HepG2 (cell line): ENCODE measurements at regions not wholly inside any gene's neighbourhood (a gene's known extent, or its start where the extent isn't known, plus 50 kb on each side); places are given as distances from the start of the nearest gene placed in this dataset.

Experiments
- ELF3 ChIP-seq: IDR thresholded peaks from 2 replicates; pipeline ENCODE4 v1.6.1; 2016; ENCODE audit warnings: missing genetic modification reagents, missing compliant biosample characterization
- SMARCE1 ChIP-seq: fragments of 450-650 bp; IDR thresholded peaks from 2 replicates; pipeline ENCODE4 v1.6.1; 2017; ENCODE audit warnings: borderline replicate concordance
- ZBTB21 ChIP-seq: sonication (generic); formaldehyde crosslinking; IDR thresholded peaks from 2 replicates; pipeline ENCODE4 v1.4.0; 2020; ENCODE audit warnings: missing genetic modification reagents
- ZBTB3 ChIP-seq: sonication (generic); formaldehyde crosslinking; IDR thresholded peaks from 2 replicates; pipeline ENCODE4 v1.4.0; 2020; ENCODE audit warnings: low read depth, mild to moderate bottlenecking, moderate library complexity, missing genetic modification reagents, borderline replicate concordance
- ZNF121 ChIP-seq: sonication (generic); formaldehyde crosslinking; IDR thresholded peaks from 2 replicates; pipeline ENCODE4 v1.5.0; 2020; ENCODE audit warnings: mild to moderate bottlenecking, missing genetic modification reagents
- TF ChIP-seq, protein P1 (sequence below): sonication (generic); formaldehyde crosslinking; IDR thresholded peaks from 2 replicates; pipeline ENCODE4 v1.9.0; 2022; ENCODE audit warnings: low read depth, missing genetic modification reagents
- TF ChIP-seq, protein P2 (sequence below): sonication (generic); formaldehyde crosslinking; IDR thresholded peaks from 2 replicates; pipeline ENCODE4 v1.8.0; 2022; ENCODE audit warnings: missing genetic modification reagents, mild to moderate bottlenecking, borderline replicate concordance
- TF ChIP-seq, protein P3 (sequence below): sonication (generic); formaldehyde crosslinking; IDR thresholded peaks from 2 replicates; pipeline ENCODE4 v1.5.0; 2020; ENCODE audit warnings: mild to moderate bottlenecking, missing genetic modification reagents, borderline replicate concordance
- TF ChIP-seq, protein P4 (sequence below): sonication (generic); formaldehyde crosslinking; IDR thresholded peaks from 2 replicates; pipeline ENCODE4 v1.5.1; 2020; ENCODE audit warnings: missing genetic modification reagents, mild to moderate bottlenecking, borderline replicate concordance

DNA sequence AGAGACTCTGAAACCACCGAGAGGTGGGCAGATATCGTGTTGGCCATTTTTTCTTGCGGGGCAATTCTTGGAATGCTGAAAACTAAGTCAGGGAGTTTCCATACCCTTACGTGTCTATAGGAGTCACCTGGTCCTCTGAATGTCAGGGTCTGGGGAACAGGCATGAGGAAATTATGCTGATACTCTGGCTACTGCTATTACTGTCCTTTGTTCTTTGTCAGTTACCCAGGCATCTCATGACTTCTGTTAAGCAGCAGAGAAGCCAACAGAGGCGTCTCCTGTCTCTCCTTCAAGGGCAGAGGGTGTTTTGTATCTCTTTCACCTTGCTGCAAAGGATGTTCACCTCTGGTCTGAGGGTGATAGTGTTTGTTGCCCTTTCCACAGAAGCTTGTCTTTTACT lies 559.5 kb upstream of the CCDC54 start (continued):
- TF ChIP-seq ZBTB21: no peak
- TF ChIP-seq, protein P1, sequence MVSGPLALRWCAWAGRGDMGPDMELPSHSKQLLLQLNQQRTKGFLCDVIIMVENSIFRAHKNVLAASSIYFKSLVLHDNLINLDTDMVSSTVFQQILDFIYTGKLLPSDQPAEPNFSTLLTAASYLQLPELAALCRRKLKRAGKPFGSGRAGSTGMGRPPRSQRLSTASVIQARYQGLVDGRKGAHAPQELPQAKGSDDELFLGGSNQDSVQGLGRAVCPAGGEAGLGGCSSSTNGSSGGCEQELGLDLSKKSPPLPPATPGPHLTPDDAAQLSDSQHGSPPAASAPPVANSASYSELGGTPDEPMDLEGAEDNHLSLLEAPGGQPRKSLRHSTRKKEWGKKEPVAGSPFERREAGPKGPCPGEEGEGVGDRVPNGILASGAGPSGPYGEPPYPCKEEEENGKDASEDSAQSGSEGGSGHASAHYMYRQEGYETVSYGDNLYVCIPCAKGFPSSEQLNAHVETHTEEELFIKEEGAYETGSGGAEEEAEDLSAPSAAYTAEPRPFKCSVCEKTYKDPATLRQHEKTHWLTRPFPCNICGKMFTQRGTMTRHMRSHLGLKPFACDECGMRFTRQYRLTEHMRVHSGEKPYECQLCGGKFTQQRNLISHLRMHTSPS (CRISPR knock-in tag): no peak
- TF ChIP-seq, protein P2, sequence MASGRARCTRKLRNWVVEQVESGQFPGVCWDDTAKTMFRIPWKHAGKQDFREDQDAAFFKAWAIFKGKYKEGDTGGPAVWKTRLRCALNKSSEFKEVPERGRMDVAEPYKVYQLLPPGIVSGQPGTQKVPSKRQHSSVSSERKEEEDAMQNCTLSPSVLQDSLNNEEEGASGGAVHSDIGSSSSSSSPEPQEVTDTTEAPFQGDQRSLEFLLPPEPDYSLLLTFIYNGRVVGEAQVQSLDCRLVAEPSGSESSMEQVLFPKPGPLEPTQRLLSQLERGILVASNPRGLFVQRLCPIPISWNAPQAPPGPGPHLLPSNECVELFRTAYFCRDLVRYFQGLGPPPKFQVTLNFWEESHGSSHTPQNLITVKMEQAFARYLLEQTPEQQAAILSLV (CRISPR knock-in tag): no peak
- TF ChIP-seq, protein P3, sequence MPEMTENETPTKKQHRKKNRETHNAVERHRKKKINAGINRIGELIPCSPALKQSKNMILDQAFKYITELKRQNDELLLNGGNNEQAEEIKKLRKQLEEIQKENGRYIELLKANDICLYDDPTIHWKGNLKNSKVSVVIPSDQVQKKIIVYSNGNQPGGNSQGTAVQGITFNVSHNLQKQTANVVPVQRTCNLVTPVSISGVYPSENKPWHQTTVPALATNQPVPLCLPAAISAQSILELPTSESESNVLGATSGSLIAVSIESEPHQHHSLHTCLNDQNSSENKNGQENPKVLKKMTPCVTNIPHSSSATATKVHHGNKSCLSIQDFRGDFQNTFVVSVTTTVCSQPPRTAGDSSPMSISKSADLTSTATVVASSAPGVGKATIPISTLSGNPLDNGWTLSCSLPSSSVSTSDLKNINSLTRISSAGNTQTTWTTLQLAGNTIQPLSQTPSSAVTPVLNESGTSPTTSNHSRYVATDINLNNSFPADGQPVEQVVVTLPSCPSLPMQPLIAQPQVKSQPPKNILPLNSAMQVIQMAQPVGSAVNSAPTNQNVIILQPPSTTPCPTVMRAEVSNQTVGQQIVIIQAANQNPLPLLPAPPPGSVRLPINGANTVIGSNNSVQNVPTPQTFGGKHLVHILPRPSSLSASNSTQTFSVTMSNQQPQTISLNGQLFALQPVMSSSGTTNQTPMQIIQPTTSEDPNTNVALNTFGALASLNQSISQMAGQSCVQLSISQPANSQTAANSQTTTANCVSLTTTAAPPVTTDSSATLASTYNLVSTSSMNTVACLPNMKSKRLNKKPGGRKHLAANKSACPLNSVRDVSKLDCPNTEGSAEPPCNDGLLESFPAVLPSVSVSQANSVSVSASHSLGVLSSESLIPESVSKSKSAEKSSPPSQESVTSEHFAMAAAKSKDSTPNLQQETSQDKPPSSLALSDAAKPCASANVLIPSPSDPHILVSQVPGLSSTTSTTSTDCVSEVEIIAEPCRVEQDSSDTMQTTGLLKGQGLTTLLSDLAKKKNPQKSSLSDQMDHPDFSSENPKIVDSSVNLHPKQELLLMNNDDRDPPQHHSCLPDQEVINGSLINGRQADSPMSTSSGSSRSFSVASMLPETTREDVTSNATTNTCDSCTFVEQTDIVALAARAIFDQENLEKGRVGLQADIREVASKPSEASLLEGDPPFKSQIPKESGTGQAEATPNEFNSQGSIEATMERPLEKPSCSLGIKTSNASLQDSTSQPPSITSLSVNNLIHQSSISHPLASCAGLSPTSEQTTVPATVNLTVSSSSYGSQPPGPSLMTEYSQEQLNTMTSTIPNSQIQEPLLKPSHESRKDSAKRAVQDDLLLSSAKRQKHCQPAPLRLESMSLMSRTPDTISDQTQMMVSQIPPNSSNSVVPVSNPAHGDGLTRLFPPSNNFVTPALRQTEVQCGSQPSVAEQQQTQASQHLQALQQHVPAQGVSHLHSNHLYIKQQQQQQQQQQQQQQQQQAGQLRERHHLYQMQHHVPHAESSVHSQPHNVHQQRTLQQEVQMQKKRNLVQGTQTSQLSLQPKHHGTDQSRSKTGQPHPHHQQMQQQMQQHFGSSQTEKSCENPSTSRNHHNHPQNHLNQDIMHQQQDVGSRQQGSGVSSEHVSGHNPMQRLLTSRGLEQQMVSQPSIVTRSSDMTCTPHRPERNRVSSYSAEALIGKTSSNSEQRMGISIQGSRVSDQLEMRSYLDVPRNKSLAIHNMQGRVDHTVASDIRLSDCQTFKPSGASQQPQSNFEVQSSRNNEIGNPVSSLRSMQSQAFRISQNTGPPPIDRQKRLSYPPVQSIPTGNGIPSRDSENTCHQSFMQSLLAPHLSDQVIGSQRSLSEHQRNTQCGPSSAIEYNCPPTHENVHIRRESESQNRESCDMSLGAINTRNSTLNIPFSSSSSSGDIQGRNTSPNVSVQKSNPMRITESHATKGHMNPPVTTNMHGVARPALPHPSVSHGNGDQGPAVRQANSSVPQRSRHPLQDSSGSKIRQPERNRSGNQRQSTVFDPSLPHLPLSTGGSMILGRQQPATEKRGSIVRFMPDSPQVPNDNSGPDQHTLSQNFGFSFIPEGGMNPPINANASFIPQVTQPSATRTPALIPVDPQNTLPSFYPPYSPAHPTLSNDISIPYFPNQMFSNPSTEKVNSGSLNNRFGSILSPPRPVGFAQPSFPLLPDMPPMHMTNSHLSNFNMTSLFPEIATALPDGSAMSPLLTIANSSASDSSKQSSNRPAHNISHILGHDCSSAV: no peak
- TF ChIP-seq SMARCE1: no peak
- no peak for TF ChIP-seq ELF3 (CRISPR knock-in tag)
- TF ChIP-seq, protein P4, sequence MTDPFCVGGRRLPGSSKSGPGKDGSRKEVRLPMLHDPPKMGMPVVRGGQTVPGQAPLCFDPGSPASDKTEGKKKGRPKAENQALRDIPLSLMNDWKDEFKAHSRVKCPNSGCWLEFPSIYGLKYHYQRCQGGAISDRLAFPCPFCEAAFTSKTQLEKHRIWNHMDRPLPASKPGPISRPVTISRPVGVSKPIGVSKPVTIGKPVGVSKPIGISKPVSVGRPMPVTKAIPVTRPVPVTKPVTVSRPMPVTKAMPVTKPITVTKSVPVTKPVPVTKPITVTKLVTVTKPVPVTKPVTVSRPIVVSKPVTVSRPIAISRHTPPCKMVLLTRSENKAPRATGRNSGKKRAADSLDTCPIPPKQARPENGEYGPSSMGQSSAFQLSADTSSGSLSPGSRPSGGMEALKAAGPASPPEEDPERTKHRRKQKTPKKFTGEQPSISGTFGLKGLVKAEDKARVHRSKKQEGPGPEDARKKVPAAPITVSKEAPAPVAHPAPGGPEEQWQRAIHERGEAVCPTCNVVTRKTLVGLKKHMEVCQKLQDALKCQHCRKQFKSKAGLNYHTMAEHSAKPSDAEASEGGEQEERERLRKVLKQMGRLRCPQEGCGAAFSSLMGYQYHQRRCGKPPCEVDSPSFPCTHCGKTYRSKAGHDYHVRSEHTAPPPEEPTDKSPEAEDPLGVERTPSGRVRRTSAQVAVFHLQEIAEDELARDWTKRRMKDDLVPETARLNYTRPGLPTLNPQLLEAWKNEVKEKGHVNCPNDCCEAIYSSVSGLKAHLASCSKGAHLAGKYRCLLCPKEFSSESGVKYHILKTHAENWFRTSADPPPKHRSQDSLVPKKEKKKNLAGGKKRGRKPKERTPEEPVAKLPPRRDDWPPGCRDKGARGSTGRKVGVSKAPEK (CRISPR knock-in tag): no peak
- no peak for TF ChIP-seq ZBTB3 (CRISPR knock-in tag)
- TF ChIP-seq ZNF121 (CRISPR knock-in tag): no peak
